ENCODE measurements at regions not wholly inside any gene's neighbourhood (a gene's known extent, or its start where the extent isn't known, plus 50 kb on each side); places are given as distances from the start of the nearest gene placed in this dataset.

GRCh38 chr11:128290106-128290840 is 297.1 kb downstream of the ETS1 start:
- Histone ChIP-seq H3K27me3 (no peaks in the 10 kb centered on the region), H3K9me3 (no peaks in the 10 kb centered on the region), H3K4me1 (no peaks in the 10 kb centered on the region), H3K27ac (peak overlapping the region; percentile 43 to 44), H3K36me3 (no peaks in the 10 kb centered on the region), H3K4me3 (no peak overlapping the region)
- no peak for TF ChIP-seq POLR2A (IDR thresholded peaks at IDR 0.05)
- TF ChIP-seq, protein P1, sequence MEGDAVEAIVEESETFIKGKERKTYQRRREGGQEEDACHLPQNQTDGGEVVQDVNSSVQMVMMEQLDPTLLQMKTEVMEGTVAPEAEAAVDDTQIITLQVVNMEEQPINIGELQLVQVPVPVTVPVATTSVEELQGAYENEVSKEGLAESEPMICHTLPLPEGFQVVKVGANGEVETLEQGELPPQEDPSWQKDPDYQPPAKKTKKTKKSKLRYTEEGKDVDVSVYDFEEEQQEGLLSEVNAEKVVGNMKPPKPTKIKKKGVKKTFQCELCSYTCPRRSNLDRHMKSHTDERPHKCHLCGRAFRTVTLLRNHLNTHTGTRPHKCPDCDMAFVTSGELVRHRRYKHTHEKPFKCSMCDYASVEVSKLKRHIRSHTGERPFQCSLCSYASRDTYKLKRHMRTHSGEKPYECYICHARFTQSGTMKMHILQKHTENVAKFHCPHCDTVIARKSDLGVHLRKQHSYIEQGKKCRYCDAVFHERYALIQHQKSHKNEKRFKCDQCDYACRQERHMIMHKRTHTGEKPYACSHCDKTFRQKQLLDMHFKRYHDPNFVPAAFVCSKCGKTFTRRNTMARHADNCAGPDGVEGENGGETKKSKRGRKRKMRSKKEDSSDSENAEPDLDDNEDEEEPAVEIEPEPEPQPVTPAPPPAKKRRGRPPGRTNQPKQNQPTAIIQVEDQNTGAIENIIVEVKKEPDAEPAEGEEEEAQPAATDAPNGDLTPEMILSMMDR (IDR thresholded peaks at IDR 0.05), result peak; percentile 79 to 86 (median 84)
- peak; percentile 48 to 67 for DNase-seq
- intact Hi-C loops (cut with DNase I; ENCODE audit: low total_unique reads), result loop anchor here (5.0 kb wide), 1 partner anchor 347 kb away; no protein-coding TSS in a partner anchor

- Histone ChIP-seq H3K4me1 (no peaks in the 10 kb centered on the region), H3K4me3 (no peak overlapping the region), H3K27ac (no peak overlapping the region), H3K36me3 (no peaks in the 10 kb centered on the region), H3K27me3 (no peaks in the 10 kb centered on the region), H3K9me3 (no peaks in the 10 kb centered on the region)
- no peak for DNase-seq
- intact Hi-C loops (cut with DNase I; ENCODE audit: low total_unique reads), result no loop called here
- TF ChIP-seq, protein P1 (IDR thresholded peaks at IDR 0.05), result no peak
- no peak for TF ChIP-seq POLR2A (IDR thresholded peaks at IDR 0.05)
Observed at GRCh38 chr11:128289048-128289447, 298.3 kb downstream of the ETS1 start.

DNA sequence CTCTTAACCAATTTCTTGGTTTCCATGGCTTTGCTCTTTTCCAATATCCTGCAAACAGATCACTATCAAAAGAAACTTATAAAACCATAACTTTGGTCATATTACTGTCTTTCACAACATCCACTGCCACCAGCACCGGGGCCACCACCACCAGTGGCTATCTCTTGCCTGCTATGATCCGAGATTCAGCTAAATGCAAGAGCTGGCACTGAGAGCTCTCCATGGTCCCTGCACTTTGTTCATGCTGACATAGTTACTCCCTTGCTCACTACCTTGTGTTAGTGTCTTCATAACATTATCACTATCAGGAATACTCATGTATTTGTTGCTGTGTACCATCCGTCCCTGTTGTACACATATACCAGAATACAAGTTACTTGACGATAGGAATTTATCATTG is 299.0 kb downstream of the ETS1 start:
- H3K27me3 ChIP-seq, result no peaks in the 10 kb centered on the region
- no peak for DNase-seq
- no peaks in the 10 kb centered on the region for H3K9me3 ChIP-seq
- no peak overlapping the region for H3K4me3 ChIP-seq
- TF ChIP-seq POLR2A (IDR thresholded peaks at IDR 0.05), result no peak
- TF ChIP-seq, protein P1 (IDR thresholded peaks at IDR 0.05), result no peak
- H3K36me3 ChIP-seq, result no peaks in the 10 kb centered on the region
- no peaks in the 10 kb centered on the region for H3K4me1 ChIP-seq
- no peak overlapping the region for H3K27ac ChIP-seq
- intact Hi-C loops (cut with DNase I; ENCODE audit: low total_unique reads), result no loop called here

DNA sequence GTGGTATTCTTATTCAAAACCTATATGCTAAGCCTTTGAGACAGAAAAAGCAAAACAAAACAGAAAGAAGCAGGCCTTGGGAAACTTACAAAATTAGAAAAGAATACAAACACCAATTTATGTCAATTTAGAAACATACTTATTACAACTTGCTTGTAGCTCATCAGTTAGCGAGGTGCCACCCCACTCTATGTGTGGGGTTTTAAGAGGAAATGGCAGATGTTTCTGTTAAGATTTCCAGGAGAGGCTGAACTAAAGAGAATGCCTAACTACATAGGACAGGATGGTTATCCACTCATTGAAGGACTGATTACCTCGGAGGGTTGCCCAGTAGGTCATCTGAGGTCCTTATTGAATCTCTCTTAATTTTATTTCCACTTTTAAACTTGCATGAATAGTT is 302.0 kb downstream of the ETS1 start:
- H3K27me3 ChIP-seq, result no peaks in the 10 kb centered on the region
- H3K4me1 ChIP-seq, result no peaks in the 10 kb centered on the region
- intact Hi-C loops (cut with DNase I; ENCODE audit: low total_unique reads), result no loop called here
- H3K9me3 ChIP-seq, result no peaks in the 10 kb centered on the region
- no peak overlapping the region for H3K27ac ChIP-seq
- TF ChIP-seq, protein P1 (IDR thresholded peaks at IDR 0.05), result no peak
- TF ChIP-seq POLR2A (IDR thresholded peaks at IDR 0.05), result no peak
- H3K4me3 ChIP-seq, result no peak overlapping the region
- no peaks in the 10 kb centered on the region for H3K36me3 ChIP-seq
- DNase-seq, result no peak

GRCh38 chr11:128284634-128285033 is 302.7 kb downstream of the ETS1 start:
- Histone ChIP-seq H3K4me3 (no peak overlapping the region), H3K36me3 (no peaks in the 10 kb centered on the region), H3K9me3 (no peaks in the 10 kb centered on the region), H3K4me1 (peaks cover 0 to 4% of the 10 kb centered on the region in 2 donors), H3K27me3 (no peaks in the 10 kb centered on the region), H3K27ac (no peak overlapping the region)
- intact Hi-C loops (cut with DNase I; ENCODE audit: low total_unique reads), result no loop called here
- TF ChIP-seq, protein P1 (IDR thresholded peaks at IDR 0.05), result no peak
- TF ChIP-seq POLR2A (IDR thresholded peaks at IDR 0.05), result no peak
- DNase-seq, result no peak

Data from uterus (tissue), 3 donors.